ENCODE measurements at regions not wholly inside any gene's neighbourhood (a gene's known extent, or its start where the extent isn't known, plus 50 kb on each side); places are given as distances from the start of the nearest gene placed in this dataset.
A peak's percentile ranks its signal among the peaks of the same experiment; 100 is the strongest.

DNA sequence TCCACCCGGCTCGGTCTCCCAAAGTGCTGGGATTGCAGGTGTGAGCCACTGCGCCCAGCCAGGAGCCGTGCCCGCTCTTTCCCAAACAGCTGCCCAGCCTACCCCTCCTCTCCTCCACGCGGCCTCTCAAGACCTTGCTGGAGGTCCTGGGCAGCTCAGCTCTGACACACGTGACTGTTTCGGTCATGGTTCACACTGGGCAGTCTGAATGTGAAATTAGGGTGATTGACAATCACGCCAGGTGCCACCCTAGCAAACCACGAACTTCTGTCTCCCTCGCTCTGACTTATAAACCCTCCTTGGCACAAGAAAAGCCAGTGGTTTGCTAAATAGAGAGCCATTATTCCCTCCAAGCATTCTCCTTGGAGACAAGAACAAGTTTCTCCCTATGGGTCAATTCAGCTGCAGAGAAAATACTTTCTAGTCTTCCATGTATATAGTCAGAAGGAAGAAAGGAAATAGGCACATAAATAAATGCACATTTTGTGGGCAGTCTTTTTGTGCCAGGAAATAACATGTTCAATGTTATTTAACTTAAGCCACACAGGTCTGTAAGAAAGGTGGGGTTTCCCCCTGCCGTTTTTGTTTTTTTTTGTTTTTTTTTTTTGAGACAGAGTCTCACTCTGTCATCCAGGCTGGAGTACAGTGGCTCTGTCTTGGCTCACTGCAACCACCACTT, 121.9 kb upstream of the MEF2A start:
- no peaks in the 10 kb centered on the region for H3K27me3 ChIP-seq (ENCODE audit: control insufficient read depth, insufficient read depth, low read length)
- H3K4me3 ChIP-seq (ENCODE audit: low read depth, low read length), result no peak overlapping the region
- no peaks in the 10 kb centered on the region for H3K36me3 ChIP-seq (ENCODE audit: control insufficient read depth, insufficient read depth, low read length)
- no peak for FAIRE-seq
- no peak for DNase-seq (ENCODE audit: low read depth)
- TF ChIP-seq, protein P1, sequence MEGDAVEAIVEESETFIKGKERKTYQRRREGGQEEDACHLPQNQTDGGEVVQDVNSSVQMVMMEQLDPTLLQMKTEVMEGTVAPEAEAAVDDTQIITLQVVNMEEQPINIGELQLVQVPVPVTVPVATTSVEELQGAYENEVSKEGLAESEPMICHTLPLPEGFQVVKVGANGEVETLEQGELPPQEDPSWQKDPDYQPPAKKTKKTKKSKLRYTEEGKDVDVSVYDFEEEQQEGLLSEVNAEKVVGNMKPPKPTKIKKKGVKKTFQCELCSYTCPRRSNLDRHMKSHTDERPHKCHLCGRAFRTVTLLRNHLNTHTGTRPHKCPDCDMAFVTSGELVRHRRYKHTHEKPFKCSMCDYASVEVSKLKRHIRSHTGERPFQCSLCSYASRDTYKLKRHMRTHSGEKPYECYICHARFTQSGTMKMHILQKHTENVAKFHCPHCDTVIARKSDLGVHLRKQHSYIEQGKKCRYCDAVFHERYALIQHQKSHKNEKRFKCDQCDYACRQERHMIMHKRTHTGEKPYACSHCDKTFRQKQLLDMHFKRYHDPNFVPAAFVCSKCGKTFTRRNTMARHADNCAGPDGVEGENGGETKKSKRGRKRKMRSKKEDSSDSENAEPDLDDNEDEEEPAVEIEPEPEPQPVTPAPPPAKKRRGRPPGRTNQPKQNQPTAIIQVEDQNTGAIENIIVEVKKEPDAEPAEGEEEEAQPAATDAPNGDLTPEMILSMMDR (IDR thresholded peaks at IDR 0.05; ENCODE audit: insufficient read depth, low read length, severe bottlenecking), result no peak

DNA sequence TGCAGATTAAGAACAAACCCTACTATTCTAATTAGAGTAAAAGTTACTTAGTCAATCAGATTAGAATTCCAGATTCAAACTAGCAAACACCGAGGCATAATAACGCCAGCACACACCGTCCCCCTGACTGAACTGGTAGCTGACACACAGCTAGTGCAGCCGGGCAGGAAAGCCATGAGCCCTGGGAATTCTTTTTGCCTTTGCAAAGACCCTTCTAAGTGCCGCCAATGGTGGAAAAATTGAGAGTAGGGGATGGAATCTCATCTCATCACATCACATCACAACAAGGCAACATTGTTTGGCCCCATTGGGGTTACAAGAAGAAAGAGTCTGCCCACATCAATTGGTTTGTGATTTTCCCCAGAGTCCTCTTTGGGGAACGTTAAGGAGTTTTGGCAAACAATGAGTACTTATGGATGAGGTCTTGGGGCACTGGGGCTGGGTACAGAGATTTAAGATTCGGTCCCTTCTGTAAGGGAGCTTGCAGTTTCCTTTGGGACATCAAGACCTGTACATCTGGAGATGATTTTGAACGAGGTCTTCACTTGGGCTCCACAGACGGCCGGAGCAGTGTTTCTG, 120.4 kb upstream of the MEF2A start:
- no peaks in the 10 kb centered on the region for H3K27me3 ChIP-seq (ENCODE audit: control insufficient read depth, insufficient read depth, low read length)
- no peak overlapping the region for H3K4me3 ChIP-seq (ENCODE audit: low read depth, low read length)
- no peak for DNase-seq (ENCODE audit: low read depth)
- H3K36me3 ChIP-seq (ENCODE audit: control insufficient read depth, insufficient read depth, low read length), result no peaks in the 10 kb centered on the region
- TF ChIP-seq, protein P1 (IDR thresholded peaks at IDR 0.05; ENCODE audit: insufficient read depth, low read length, severe bottlenecking), result no peak
- FAIRE-seq, result peak; percentile 18

DNA sequence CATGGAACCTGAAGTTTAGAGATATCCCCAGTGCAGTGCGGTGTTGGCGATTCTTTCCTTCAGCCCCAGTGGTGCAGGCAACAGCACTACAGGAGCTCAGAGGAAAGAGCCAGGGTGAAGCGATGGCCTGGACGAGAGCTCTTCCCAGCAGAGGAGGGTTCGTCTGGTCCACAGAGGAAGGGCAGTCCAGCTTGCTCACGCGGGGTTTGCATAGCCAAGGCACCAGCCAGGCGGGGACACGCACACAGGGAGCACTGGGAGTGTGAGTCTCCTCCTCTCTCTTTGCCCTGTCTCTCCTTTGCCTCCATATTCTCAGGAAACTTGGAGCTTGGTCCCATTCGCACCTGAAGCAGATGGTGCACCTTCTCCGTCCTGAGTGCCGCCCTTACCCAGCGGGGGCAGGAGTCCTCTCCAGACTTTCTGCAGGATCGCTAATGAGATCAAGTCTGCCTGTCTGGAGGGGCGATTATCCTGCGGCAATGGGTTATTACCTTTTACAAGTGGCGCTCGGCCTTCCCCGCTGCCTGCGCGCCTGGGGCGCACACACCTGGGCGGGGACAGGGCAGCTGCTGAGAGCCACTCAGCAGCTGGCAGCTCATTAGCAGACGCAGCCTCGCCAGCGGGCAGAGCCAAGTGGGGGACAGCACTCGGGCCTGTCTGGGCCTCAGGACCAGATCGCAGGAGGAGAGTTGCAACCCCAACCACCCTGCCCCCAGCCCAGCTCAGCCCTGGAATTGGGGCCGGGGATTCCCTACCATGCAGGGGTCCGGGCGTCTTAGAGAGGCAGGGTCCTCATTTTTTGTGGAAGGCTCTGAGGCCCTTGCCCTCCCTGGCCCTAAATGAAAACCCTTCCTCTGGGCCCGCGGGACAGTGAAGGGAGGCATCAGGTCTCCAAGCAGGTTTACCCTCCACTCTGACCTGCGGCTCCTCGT, 119.0 kb upstream of the MEF2A start:
- TF ChIP-seq, protein P1 (IDR thresholded peaks at IDR 0.05; ENCODE audit: insufficient read depth, low read length, severe bottlenecking), result no peak
- H3K36me3 ChIP-seq (ENCODE audit: control insufficient read depth, insufficient read depth, low read length), result no peaks in the 10 kb centered on the region
- DNase-seq (ENCODE audit: low read depth) (no peak), FAIRE-seq (no peak)
- no peaks in the 10 kb centered on the region for H3K27me3 ChIP-seq (ENCODE audit: control insufficient read depth, insufficient read depth, low read length)
- no peak overlapping the region for H3K4me3 ChIP-seq (ENCODE audit: low read depth, low read length)

DNA sequence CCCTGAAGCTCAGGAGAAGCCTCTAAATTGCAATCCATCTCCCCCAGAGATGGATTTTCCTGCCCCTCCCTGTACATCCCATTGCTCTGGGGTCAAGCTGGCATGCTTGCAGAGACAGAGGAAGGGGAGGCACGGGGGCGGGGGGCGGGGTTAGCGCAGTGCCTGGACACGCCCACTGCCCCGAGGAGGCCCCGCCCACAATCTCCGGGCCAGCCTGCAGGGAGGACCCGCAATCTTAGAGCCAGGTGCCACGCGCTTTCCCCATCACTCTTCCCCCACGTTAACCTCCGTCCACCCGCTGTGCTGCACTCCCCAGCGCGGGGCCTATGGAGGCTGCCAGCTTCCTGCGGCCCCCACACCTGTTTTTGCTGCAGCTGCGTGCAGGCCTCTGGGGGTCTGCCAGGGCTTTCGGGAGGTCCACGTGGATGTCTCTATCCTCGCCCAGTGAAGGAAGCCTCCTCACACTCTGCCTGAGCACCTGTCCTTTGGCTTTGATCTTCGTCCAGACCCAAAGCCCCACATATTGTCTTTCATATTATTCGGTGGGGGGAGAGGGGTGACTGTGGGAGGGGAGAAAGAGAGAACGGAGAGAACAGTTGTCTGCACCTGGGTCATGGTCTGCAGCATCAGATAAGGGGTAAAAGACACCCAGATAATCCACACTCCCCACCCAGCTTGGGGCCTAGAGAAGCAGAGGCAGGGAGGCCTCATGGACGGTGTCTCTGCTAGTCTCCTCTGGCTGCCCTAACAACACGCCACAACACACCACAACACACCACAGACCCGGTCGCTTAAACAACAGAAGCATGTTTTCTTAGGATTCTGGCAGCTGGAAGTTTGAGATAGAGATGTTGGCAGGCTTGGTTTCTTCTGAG, 118.0 kb upstream of the MEF2A start:
- H3K4me3 ChIP-seq (ENCODE audit: low read depth, low read length), result no peak overlapping the region
- H3K27me3 ChIP-seq (ENCODE audit: control insufficient read depth, insufficient read depth, low read length), result no peaks in the 10 kb centered on the region
- FAIRE-seq (no peak), DNase-seq (ENCODE audit: low read depth) (no peak)
- TF ChIP-seq, protein P1 (IDR thresholded peaks at IDR 0.05; ENCODE audit: insufficient read depth, low read length, severe bottlenecking), result no peak
- no peaks in the 10 kb centered on the region for H3K36me3 ChIP-seq (ENCODE audit: control insufficient read depth, insufficient read depth, low read length)

DNA sequence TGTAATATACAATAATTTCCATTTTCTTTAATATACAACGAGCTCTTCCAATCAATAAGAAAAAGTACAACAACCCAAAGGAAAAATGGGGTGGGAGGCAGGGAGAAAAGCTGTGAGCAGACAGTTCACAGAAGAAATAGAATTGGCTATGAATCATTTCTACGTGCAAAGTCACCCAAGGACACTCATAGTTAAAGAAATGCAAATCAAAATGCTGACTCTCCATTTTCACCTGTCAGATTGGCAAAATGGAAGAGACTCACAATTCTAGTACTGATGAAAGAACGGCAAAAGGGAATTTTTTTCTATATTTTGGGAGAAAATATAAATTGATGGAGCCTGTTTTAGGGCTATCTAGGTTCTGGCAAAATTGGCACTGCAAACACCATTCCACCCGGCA, 116.3 kb upstream of the MEF2A start:
- TF ChIP-seq, protein P1 (IDR thresholded peaks at IDR 0.05; ENCODE audit: insufficient read depth, low read length, severe bottlenecking), result no peak
- FAIRE-seq (no peak), DNase-seq (ENCODE audit: low read depth) (peak; percentile 60)
- no peak overlapping the region for H3K4me3 ChIP-seq (ENCODE audit: low read depth, low read length)
- no peaks in the 10 kb centered on the region for H3K36me3 ChIP-seq (ENCODE audit: control insufficient read depth, insufficient read depth, low read length)
- no peaks in the 10 kb centered on the region for H3K27me3 ChIP-seq (ENCODE audit: control insufficient read depth, insufficient read depth, low read length)

All from bronchial epithelial cell (primary cell).